ENCODE measurements at regions not wholly inside any gene's neighbourhood (a gene's known extent, or its start where the extent isn't known, plus 50 kb on each side); places are given as distances from the start of the nearest gene placed in this dataset.

DNA sequence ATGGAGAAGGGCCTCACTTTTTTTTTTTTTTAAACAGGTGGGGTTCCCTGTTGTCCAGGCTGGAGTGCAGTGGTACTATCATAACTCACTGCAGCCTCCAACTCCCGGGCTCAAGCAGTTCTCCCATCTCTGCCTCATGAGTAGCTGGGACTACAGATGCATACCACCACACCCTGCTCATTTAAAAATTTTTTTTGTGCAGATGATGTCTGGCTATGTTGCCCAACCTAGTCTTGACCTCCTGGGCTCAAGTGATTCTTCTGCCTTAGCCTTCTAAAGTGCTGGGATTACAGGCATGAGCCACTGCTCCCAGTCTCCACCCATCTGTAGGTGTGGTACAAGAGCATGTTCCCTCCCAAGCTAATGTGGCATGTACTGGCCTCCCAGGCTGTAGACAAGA lies 380.6 kb upstream of the AMELY start:
- no peaks in the 10 kb centered on the region for H3K9me3 Mint-ChIP-seq
- no peak for ATAC-seq
- Histone ChIP-seq H3K9me2 (ENCODE audit: insufficient read depth) (no peaks in the 10 kb centered on the region), H3K27ac (ENCODE audit: low read depth) (no peak overlapping the region), H2AFZ (no peak overlapping the region), H3K27me3 (ENCODE audit: insufficient read depth) (no peaks in the 10 kb centered on the region), H3K4me2 (no peak overlapping the region), H4K20me1 (replicated peaks; ENCODE audit: insufficient read depth) (no peaks in the 10 kb centered on the region), H3F3A (replicated peaks; ENCODE audit: low read depth) (no peaks in the 10 kb centered on the region), H3K36me3 (ENCODE audit: insufficient read depth) (no peaks in the 10 kb centered on the region), H3K4me1 (ENCODE audit: insufficient read depth) (peaks cover 5% of the 10 kb centered on the region; the same call in 1 of the 2 replicates), H3K4me3 (no peak overlapping the region), H3K79me2 (replicated peaks; ENCODE audit: insufficient read depth) (peaks cover 88% of the 10 kb centered on the region)
- H3K27ac Mint-ChIP-seq, result no peak overlapping the region
- H3K36me3 Mint-ChIP-seq (ENCODE audit: low read depth), result peaks cover 15% of the 10 kb centered on the region
- no peak for DNase-seq (ENCODE audit: low spot score)
- TF ChIP-seq ZNF114 (CRISPR knock-in tag; IDR thresholded peaks at IDR 0.05) (no peak), EZH2phosphoT487 (IDR thresholded peaks at IDR 0.05; ENCODE audit: unreplicated experiment) (no peak), POLR2AphosphoS5 (IDR thresholded peaks at IDR 0.05; ENCODE audit: low read depth) (no peak)
- TF ChIP-seq, protein P1, sequence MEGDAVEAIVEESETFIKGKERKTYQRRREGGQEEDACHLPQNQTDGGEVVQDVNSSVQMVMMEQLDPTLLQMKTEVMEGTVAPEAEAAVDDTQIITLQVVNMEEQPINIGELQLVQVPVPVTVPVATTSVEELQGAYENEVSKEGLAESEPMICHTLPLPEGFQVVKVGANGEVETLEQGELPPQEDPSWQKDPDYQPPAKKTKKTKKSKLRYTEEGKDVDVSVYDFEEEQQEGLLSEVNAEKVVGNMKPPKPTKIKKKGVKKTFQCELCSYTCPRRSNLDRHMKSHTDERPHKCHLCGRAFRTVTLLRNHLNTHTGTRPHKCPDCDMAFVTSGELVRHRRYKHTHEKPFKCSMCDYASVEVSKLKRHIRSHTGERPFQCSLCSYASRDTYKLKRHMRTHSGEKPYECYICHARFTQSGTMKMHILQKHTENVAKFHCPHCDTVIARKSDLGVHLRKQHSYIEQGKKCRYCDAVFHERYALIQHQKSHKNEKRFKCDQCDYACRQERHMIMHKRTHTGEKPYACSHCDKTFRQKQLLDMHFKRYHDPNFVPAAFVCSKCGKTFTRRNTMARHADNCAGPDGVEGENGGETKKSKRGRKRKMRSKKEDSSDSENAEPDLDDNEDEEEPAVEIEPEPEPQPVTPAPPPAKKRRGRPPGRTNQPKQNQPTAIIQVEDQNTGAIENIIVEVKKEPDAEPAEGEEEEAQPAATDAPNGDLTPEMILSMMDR (conservative IDR thresholded peaks at IDR 0.05; ENCODE audit: low read depth in 2 of 2), result no peak
- TF ChIP-seq, protein P2, sequence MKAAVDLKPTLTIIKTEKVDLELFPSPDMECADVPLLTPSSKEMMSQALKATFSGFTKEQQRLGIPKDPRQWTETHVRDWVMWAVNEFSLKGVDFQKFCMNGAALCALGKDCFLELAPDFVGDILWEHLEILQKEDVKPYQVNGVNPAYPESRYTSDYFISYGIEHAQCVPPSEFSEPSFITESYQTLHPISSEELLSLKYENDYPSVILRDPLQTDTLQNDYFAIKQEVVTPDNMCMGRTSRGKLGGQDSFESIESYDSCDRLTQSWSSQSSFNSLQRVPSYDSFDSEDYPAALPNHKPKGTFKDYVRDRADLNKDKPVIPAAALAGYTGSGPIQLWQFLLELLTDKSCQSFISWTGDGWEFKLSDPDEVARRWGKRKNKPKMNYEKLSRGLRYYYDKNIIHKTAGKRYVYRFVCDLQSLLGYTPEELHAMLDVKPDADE (IDR thresholded peaks at IDR 0.05), result no peak
- TF ChIP-seq, protein P3, sequence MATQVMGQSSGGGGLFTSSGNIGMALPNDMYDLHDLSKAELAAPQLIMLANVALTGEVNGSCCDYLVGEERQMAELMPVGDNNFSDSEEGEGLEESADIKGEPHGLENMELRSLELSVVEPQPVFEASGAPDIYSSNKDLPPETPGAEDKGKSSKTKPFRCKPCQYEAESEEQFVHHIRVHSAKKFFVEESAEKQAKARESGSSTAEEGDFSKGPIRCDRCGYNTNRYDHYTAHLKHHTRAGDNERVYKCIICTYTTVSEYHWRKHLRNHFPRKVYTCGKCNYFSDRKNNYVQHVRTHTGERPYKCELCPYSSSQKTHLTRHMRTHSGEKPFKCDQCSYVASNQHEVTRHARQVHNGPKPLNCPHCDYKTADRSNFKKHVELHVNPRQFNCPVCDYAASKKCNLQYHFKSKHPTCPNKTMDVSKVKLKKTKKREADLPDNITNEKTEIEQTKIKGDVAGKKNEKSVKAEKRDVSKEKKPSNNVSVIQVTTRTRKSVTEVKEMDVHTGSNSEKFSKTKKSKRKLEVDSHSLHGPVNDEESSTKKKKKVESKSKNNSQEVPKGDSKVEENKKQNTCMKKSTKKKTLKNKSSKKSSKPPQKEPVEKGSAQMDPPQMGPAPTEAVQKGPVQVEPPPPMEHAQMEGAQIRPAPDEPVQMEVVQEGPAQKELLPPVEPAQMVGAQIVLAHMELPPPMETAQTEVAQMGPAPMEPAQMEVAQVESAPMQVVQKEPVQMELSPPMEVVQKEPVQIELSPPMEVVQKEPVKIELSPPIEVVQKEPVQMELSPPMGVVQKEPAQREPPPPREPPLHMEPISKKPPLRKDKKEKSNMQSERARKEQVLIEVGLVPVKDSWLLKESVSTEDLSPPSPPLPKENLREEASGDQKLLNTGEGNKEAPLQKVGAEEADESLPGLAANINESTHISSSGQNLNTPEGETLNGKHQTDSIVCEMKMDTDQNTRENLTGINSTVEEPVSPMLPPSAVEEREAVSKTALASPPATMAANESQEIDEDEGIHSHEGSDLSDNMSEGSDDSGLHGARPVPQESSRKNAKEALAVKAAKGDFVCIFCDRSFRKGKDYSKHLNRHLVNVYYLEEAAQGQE (IDR thresholded peaks at IDR 0.05; ENCODE audit: unreplicated experiment), result no peak
- TF ChIP-seq, protein P4, sequence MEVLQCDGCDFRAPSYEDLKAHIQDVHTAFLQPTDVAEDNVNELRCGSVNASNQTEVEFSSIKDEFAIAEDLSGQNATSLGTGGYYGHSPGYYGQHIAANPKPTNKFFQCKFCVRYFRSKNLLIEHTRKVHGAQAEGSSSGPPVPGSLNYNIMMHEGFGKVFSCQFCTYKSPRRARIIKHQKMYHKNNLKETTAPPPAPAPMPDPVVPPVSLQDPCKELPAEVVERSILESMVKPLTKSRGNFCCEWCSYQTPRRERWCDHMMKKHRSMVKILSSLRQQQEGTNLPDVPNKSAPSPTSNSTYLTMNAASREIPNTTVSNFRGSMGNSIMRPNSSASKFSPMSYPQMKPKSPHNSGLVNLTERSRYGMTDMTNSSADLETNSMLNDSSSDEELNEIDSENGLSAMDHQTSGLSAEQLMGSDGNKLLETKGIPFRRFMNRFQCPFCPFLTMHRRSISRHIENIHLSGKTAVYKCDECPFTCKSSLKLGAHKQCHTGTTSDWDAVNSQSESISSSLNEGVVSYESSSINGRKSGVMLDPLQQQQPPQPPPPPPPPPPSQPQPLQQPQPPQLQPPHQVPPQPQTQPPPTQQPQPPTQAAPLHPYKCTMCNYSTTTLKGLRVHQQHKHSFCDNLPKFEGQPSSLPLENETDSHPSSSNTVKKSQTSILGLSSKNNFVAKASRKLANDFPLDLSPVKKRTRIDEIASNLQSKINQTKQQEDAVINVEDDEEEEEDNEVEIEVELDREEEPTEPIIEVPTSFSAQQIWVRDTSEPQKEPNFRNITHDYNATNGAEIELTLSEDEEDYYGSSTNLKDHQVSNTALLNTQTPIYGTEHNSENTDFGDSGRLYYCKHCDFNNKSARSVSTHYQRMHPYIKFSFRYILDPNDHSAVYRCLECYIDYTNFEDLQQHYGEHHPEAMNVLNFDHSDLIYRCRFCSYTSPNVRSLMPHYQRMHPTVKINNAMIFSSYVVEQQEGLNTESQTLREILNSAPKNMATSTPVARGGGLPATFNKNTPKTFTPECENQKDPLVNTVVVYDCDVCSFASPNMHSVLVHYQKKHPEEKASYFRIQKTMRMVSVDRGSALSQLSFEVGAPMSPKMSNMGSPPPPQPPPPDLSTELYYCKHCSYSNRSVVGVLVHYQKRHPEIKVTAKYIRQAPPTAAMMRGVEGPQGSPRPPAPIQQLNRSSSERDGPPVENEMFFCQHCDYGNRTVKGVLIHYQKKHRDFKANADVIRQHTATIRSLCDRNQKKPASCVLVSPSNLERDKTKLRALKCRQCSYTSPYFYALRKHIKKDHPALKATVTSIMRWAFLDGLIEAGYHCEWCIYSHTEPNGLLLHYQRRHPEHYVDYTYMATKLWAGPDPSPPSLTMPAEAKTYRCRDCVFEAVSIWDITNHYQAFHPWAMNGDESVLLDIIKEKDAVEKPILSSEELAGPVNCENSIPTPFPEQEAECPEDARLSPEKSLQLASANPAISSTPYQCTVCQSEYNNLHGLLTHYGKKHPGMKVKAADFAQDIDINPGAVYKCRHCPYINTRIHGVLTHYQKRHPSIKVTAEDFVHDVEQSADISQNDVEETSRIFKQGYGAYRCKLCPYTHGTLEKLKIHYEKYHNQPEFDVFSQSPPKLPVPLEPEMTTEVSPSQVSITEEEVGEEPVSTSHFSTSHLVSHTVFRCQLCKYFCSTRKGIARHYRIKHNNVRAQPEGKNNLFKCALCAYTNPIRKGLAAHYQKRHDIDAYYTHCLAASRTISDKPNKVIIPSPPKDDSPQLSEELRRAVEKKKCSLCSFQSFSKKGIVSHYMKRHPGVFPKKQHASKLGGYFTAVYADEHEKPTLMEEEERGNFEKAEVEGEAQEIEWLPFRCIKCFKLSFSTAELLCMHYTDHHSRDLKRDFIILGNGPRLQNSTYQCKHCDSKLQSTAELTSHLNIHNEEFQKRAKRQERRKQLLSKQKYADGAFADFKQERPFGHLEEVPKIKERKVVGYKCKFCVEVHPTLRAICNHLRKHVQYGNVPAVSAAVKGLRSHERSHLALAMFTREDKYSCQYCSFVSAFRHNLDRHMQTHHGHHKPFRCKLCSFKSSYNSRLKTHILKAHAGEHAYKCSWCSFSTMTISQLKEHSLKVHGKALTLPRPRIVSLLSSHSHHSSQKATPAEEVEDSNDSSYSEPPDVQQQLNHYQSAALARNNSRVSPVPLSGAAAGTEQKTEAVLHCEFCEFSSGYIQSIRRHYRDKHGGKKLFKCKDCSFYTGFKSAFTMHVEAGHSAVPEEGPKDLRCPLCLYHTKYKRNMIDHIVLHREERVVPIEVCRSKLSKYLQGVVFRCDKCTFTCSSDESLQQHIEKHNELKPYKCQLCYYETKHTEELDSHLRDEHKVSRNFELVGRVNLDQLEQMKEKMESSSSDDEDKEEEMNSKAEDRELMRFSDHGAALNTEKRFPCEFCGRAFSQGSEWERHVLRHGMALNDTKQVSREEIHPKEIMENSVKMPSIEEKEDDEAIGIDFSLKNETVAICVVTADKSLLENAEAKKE (CRISPR knock-in tag; IDR thresholded peaks at IDR 0.05), result no peak
- peaks cover 2% of the 10 kb centered on the region for H3K27me3 Mint-ChIP-seq (ENCODE audit: insufficient read depth, low read depth, poor library complexity)
- no peak overlapping the region for H3K4me3 Mint-ChIP-seq
- peaks cover 9% of the 10 kb centered on the region; the same call in 2 of the 3 replicates for H3K4me1 Mint-ChIP-seq

All from GM23338 (cell line).